OCI-LY7 (cell line): ENCODE measurements at regions not wholly inside any gene's neighbourhood (a gene's known extent, or its start where the extent isn't known, plus 50 kb on each side); places are given as distances from the start of the nearest gene placed in this dataset.

Source experiments
- BruUV-seq: library from RNA; stranded (reverse); fragments of 400-500 nt; replicated peaks from 2 replicates; lab custom pipeline; 2021; lab: Mats Ljungman, UMichigan
- CTCF ChIA-PET: fragments of 300-600 bp; sonication (Branson Sonifier 250); formaldehyde crosslinking; loops from one replicate; lab custom pipeline; 2022; ENCODE audit warnings: antibody characterized with exemption; ENCODE audit not compliant: unreplicated experiment; lab: Charles Lee
- POLR2A ChIA-PET: fragments of 300-600 bp; sonication (Branson Sonifier 250); formaldehyde crosslinking; loops from one replicate; lab custom pipeline; 2022; ENCODE audit warnings: antibody characterized with exemption; lab: Charles Lee
- DNase-seq: peaks from one replicate; pipeline ENCODE4 v3.0.0-alpha.2; 2015; ENCODE audit warnings: low spot score
- H2AFZ ChIP-seq: fragments of 200-600 bp; sonication (generic), shearing (Covaris generic); 2 replicates; pipeline ENCODE4 v1.6.1; 2014; ENCODE audit warnings: mild to moderate bottlenecking, antibody characterized with exemption, low read length, moderate library complexity
- H3K27ac ChIP-seq: fragments of 200-600 bp; sonication (generic); 2 replicates; pipeline ENCODE4 v1.5.1; 2014; ENCODE audit warnings: mixed run types, low read depth, mild to moderate bottlenecking, moderate library complexity, low read length, inconsistent platforms; ENCODE audit not compliant: poor library complexity, severe bottlenecking
- H3K36me3 ChIP-seq: fragments of 200-600 bp; sonication (generic); 2 replicates; pipeline ENCODE4 v1.6.1; 2014; ENCODE audit warnings: mild to moderate bottlenecking, antibody characterized with exemption, low read length, moderate library complexity, mixed read lengths; ENCODE audit not compliant: insufficient read depth
- H3K4me1 ChIP-seq: fragments of 200-600 bp; sonication (generic); 2 replicates; pipeline ENCODE4 v1.5.1; 2014; ENCODE audit warnings: mild to moderate bottlenecking, low read length; ENCODE audit not compliant: insufficient read depth, poor library complexity, severe bottlenecking
- H3K4me2 ChIP-seq: fragments of 200-600 bp; sonication (generic); 2 replicates; pipeline ENCODE4 v1.6.1; 2014; ENCODE audit warnings: mild to moderate bottlenecking, low read length
- H3K4me3 ChIP-seq: fragments of 200-600 bp; sonication (generic); 2 replicates; pipeline ENCODE4 v1.5.1; 2014; ENCODE audit warnings: mild to moderate bottlenecking, low read depth, low read length; ENCODE audit not compliant: poor library complexity, severe bottlenecking
- H3K79me2 ChIP-seq: fragments of 200-600 bp; sonication (generic); 2 replicates; pipeline ENCODE4 v1.6.1; 2016; ENCODE audit warnings: low read depth, mild to moderate bottlenecking, low read length, moderate library complexity, mixed read lengths; ENCODE audit not compliant: insufficient read depth
- H3K9me2 ChIP-seq: fragments of 200-600 bp; sonication (generic); 2 replicates; pipeline ENCODE4 v1.6.1; 2016; ENCODE audit warnings: mild to moderate bottlenecking, low read length, mixed read lengths; ENCODE audit not compliant: insufficient read depth
- H3K9me3 ChIP-seq: fragments of 200-600 bp; sonication (generic); 2 replicates; pipeline ENCODE4 v1.6.1; 2014; ENCODE audit warnings: mild to moderate bottlenecking, mixed run types, low read length, mixed read lengths
- H4K20me1 ChIP-seq: fragments of 200-600 bp; sonication (generic); 2 replicates; pipeline ENCODE4 v1.6.1; 2014; ENCODE audit warnings: mild to moderate bottlenecking, antibody characterized with exemption, low read length, moderate library complexity, mixed read lengths; ENCODE audit not compliant: insufficient read depth
- CTCF ChIP-seq: fragments of 200-600 bp; sonication (generic); conservative IDR thresholded peaks from 2 replicates; pipeline ENCODE4 v1.5.1; 2014; ENCODE audit warnings: mild to moderate bottlenecking, antibody characterized with exemption, low read length, moderate library complexity, mixed read lengths
- EZH2phosphoT487 ChIP-seq: fragments of 200-600 bp; sonication (generic); IDR thresholded peaks from 2 replicates; pipeline ENCODE4 v1.6.1; 2018; ENCODE audit warnings: low read depth, borderline replicate concordance, mild to moderate bottlenecking, mixed run types, antibody characterized with exemption, low read length, moderate library complexity, mixed read lengths
- intact Hi-C: fragments of 100-400 bp; cut with micrococcal nuclease; formaldehyde crosslinking; loops from one replicate; pipeline ENCODE4 v1.10.0; 2022; ENCODE audit not compliant: unreplicated experiment

- intact Hi-C loops, result no loop called here
- Histone ChIP-seq H3K36me3 (no peaks in the 10 kb centered on the region), H3K27ac (no peak overlapping the region), H2AFZ (no peak overlapping the region), H4K20me1 (no peaks in the 10 kb centered on the region), H3K4me2 (no peak overlapping the region), H3K4me3 (no peak overlapping the region), H3K4me1 (no peaks in the 10 kb centered on the region), H3K9me3 (no peaks in the 10 kb centered on the region), H3K9me2 (no peaks in the 10 kb centered on the region), H3K79me2 (no peaks in the 10 kb centered on the region)
- TF ChIP-seq EZH2phosphoT487, result no peak
- no peak for TF ChIP-seq CTCF
- ChIA-PET CTCF (no interaction called here), POLR2A (interaction anchor here (1.1 kb wide), 1 partner anchor 29 kb away, joined by 6 read pairs; no protein-coding TSS in a partner anchor)
- DNase-seq, result no peak
- BruUV-seq, result no TSS peak
Measured at GRCh38 chr18:26784599-26784998, 80.9 kb downstream of the AQP4 start.

GRCh38 chr18:26783170-26783569 is 82.3 kb downstream of the AQP4 start:
- intact Hi-C loops, result no loop called here
- CTCF ChIA-PET, result no interaction called here
- no peak for DNase-seq
- Histone ChIP-seq H3K4me3 (no peak overlapping the region), H2AFZ (no peak overlapping the region), H3K9me2 (no peaks in the 10 kb centered on the region), H3K27ac (no peak overlapping the region), H3K4me2 (no peak overlapping the region), H3K79me2 (no peaks in the 10 kb centered on the region), H4K20me1 (no peaks in the 10 kb centered on the region), H3K36me3 (no peaks in the 10 kb centered on the region), H3K9me3 (no peaks in the 10 kb centered on the region), H3K4me1 (no peaks in the 10 kb centered on the region)
- BruUV-seq, result no TSS peak
- POLR2A ChIA-PET, result no interaction called here
- no peak for TF ChIP-seq CTCF
- no peak for TF ChIP-seq EZH2phosphoT487

- Histone ChIP-seq H3K79me2 (no peaks in the 10 kb centered on the region), H2AFZ (no peak overlapping the region), H3K9me3 (no peaks in the 10 kb centered on the region), H3K4me2 (no peak overlapping the region), H3K27ac (no peak overlapping the region), H3K4me3 (no peak overlapping the region), H4K20me1 (no peaks in the 10 kb centered on the region), H3K36me3 (no peaks in the 10 kb centered on the region), H3K4me1 (no peaks in the 10 kb centered on the region), H3K9me2 (no peaks in the 10 kb centered on the region)
- CTCF ChIA-PET, result no interaction called here
- intact Hi-C loops, result no loop called here
- BruUV-seq, result no TSS peak
- POLR2A ChIA-PET, result no interaction called here
- DNase-seq, result no peak
- TF ChIP-seq CTCF (no peak), EZH2phosphoT487 (no peak)
Measured at GRCh38 chr18:26780520-26781325, 84.8 kb downstream of the AQP4 start.
